GM12878 (cell line): ENCODE measurements at regions not wholly inside any gene's neighbourhood (a gene's known extent, or its start where the extent isn't known, plus 50 kb on each side); places are given as distances from the start of the nearest gene placed in this dataset.
A peak's percentile ranks its signal among the peaks of the same experiment; 100 is the strongest.

ENCODE experiments used
- ATAC-seq: fragments of 200-7000 bp; cut with Tn5 transposase; 3 replicates; pipeline ENCODE4 v1.9.1; 2020; ENCODE audit warnings: mild to moderate bottlenecking, moderate library complexity
- BruUV-seq: library from RNA; stranded (reverse); fragments of 400-500 nt; replicated peaks from 2 replicates; lab custom pipeline; 2021; lab: Mats Ljungman, UMichigan
- CTCF ChIA-PET: fragments of 300-600 bp; sonication (Branson Sonifier 250); formaldehyde crosslinking; extraction: SDS; loops from one replicate; lab custom pipeline; 2021; ENCODE audit warnings: inconsistent platforms; lab: Yijun Ruan, JAX
- POLR2A ChIA-PET: fragments of 350-600 bp; formaldehyde crosslinking; extraction: SDS; loops from one replicate; lab custom pipeline; 2021; ENCODE audit warnings: inconsistent platforms; lab: Charles Lee
- RAD21 ChIA-PET: fragments of 300-600 bp; sonication (Branson Sonifier 250); formaldehyde crosslinking; loops from one replicate; lab custom pipeline; 2023; ENCODE audit warnings: antibody characterized with exemption; ENCODE audit not compliant: unreplicated experiment; lab: Charles Lee
- SMC1A ChIA-PET: fragments of 300-600 bp; sonication (Branson Sonifier 250); formaldehyde crosslinking; loops from one replicate; lab custom pipeline; 2023; ENCODE audit not compliant: unreplicated experiment, uncharacterized antibody; lab: Charles Lee
- DNase-seq: peaks from one replicate; pipeline ENCODE4 v3.0.0-alpha.2; 2011; ENCODE audit warnings: low read depth, low spot score
- FAIRE-seq: peaks from 3 replicates; lab custom pipeline; 2011; peaks lifted over from hg19 to GRCh38; lab: Jason Lieb, UNC
- H2AFZ ChIP-seq: 2 replicates; pipeline ENCODE4 v1.6.0; 2011; ENCODE audit warnings: low read depth, low read length, control low read depth; ENCODE audit not compliant: control insufficient read depth
- H3K27ac ChIP-seq: 2 replicates; pipeline ENCODE4 v1.5.1; 2011; ENCODE audit warnings: control low read depth; ENCODE audit not compliant: control insufficient read depth, insufficient read depth
- H3K27me3 ChIP-seq, 2 experiments: replicated peaks in 1 of 2; 2 replicates each; pipeline versions ENCODE4 v1.6.0 to v1.6.1; 2011; ENCODE audit warnings: low read length in 1 of 2; ENCODE audit not compliant: control insufficient read depth in 2 of 2, insufficient read depth in 2 of 2
- H3K36me3 ChIP-seq, 2 experiments: 2 replicates each; pipeline ENCODE4 v1.5.1; 2011; ENCODE audit warnings: low read length in 1 of 2; ENCODE audit not compliant: control insufficient read depth in 2 of 2, insufficient read depth in 2 of 2
- H3K4me1 ChIP-seq: 2 replicates; pipeline ENCODE4 v1.6.1; 2011; ENCODE audit warnings: mild to moderate bottlenecking, low read length, moderate library complexity, mixed read lengths; ENCODE audit not compliant: control insufficient read depth, insufficient read depth
- H3K4me2 ChIP-seq: 2 replicates; pipeline ENCODE4 v1.6.0; 2011; ENCODE audit warnings: control low read depth; ENCODE audit not compliant: control insufficient read depth, insufficient read depth
- H3K4me3 ChIP-seq: fragments of 200-600 bp; sonication (generic); 2 replicates; pipeline ENCODE4 v1.5.1; 2016
- H3K79me2 ChIP-seq: 2 replicates; pipeline ENCODE4 v1.6.0; 2011; ENCODE audit warnings: low read length; ENCODE audit not compliant: control insufficient read depth, insufficient read depth
- H3K9ac ChIP-seq: 2 replicates; pipeline ENCODE4 v1.8.0; 2011; ENCODE audit warnings: low read length, control low read depth, mixed read lengths; ENCODE audit not compliant: control insufficient read depth, insufficient read depth
- H3K9me3 ChIP-seq: replicated peaks from 3 replicates; pipeline ENCODE4 v1.5.1; 2011; ENCODE audit warnings: mild to moderate bottlenecking, low read length; ENCODE audit not compliant: control insufficient read depth, insufficient read depth
- H4K20me1 ChIP-seq: 2 replicates; pipeline ENCODE4 v1.6.0; 2011; ENCODE audit not compliant: control insufficient read depth, insufficient read depth
- ATF3 ChIP-seq: IDR thresholded peaks from 2 replicates; pipeline ENCODE4 v1.6.1; 2011; ENCODE audit warnings: low read depth, mild to moderate bottlenecking, low read length, moderate library complexity, borderline replicate concordance; ENCODE audit errors: extremely low read depth
- CBX3 ChIP-seq: fragments of 200-600 bp; sonication (generic); IDR thresholded peaks from 2 replicates; pipeline ENCODE4 v1.6.1; 2016; ENCODE audit warnings: low read depth, borderline replicate concordance
- CUX1 ChIP-seq: IDR thresholded peaks from 2 replicates; pipeline ENCODE4 v1.6.1; 2012; ENCODE audit warnings: improper control_type of control experiment, low read depth, low read length; ENCODE audit not compliant: insufficient replicate concordance
- FOXK2 ChIP-seq: fragments of 450-650 bp; IDR thresholded peaks from 2 replicates; pipeline ENCODE4 v1.6.1; 2017; ENCODE audit warnings: mild to moderate bottlenecking, moderate library complexity
- IRF3 ChIP-seq: fragments of 450-650 bp; IDR thresholded peaks from 2 replicates; pipeline ENCODE4 v1.6.1; 2014; ENCODE audit warnings: mild to moderate bottlenecking
- MTA2 ChIP-seq: fragments of 450-650 bp; IDR thresholded peaks from 2 replicates; pipeline ENCODE4 v1.6.1; 2016; ENCODE audit warnings: low read depth, mild to moderate bottlenecking, moderate library complexity
- MTA3 ChIP-seq: IDR thresholded peaks from 2 replicates; pipeline ENCODE4 v1.6.1; 2012; ENCODE audit warnings: low read length, inconsistent platforms, borderline replicate concordance
- NFXL1 ChIP-seq: fragments of 450-650 bp; IDR thresholded peaks from 2 replicates; pipeline ENCODE4 v1.6.1; 2017; ENCODE audit warnings: antibody characterized with exemption, mild to moderate bottlenecking, borderline replicate concordance
- NR2C1 ChIP-seq: fragments of 450-650 bp; IDR thresholded peaks from 2 replicates; pipeline ENCODE4 v1.6.1; 2017; ENCODE audit warnings: antibody characterized with exemption, mild to moderate bottlenecking, moderate library complexity
- NR2F1 ChIP-seq: fragments of 450-650 bp; conservative IDR thresholded peaks from 2 replicates; pipeline ENCODE4 v1.6.1; 2017; ENCODE audit warnings: mild to moderate bottlenecking
- PAX8 ChIP-seq: fragments of 450-650 bp; IDR thresholded peaks from 2 replicates; pipeline ENCODE4 v1.6.1; 2017; ENCODE audit warnings: mild to moderate bottlenecking, moderate library complexity
- POLR2AphosphoS5 ChIP-seq: IDR thresholded peaks from 2 replicates; pipeline ENCODE4 v1.6.1; 2011; ENCODE audit warnings: mild to moderate bottlenecking, low read length, inconsistent platforms
- RFX5 ChIP-seq: IDR thresholded peaks from 2 replicates; pipeline ENCODE4 v1.6.1; 2011; ENCODE audit warnings: low read depth, low read length, improper control_type of control experiment
- RUNX3 ChIP-seq: IDR thresholded peaks from 2 replicates; pipeline ENCODE4 v1.6.1; 2012; ENCODE audit warnings: low read length, inconsistent platforms
- SIN3A ChIP-seq: IDR thresholded peaks from 2 replicates; pipeline ENCODE4 v1.6.1; 2012; ENCODE audit warnings: low read depth, low read length, improper control_type of control experiment
- SMC3 ChIP-seq: IDR thresholded peaks from 2 replicates; pipeline ENCODE4 v1.6.1; 2011; ENCODE audit warnings: low read length, improper control_type of control experiment, borderline replicate concordance
- ZSCAN29 ChIP-seq: fragments of 450-650 bp; IDR thresholded peaks from 2 replicates; pipeline ENCODE4 v1.6.1; 2017; ENCODE audit warnings: mild to moderate bottlenecking, moderate library complexity
- WGBS: methylation state at CpG from one replicate; pipeline ENCODE4 v1.1.6; 2016; ENCODE audit warnings: low lambda C conversion rate; ENCODE audit not compliant: insufficient replicate concordance, insufficient coverage; ENCODE audit errors: missing lambda C conversion rate; 5-methylcytosine and 5-hydroxymethylcytosine counted together
- in situ Hi-C: fragments of 300-500 bp; cut with MboI; formaldehyde crosslinking; loops from 9 replicates; pipeline ENCODE4 v1.14.3; 2018; ENCODE audit warnings: mixed read lengths
- intact Hi-C: fragments of 100-400 bp; cut with micrococcal nuclease; formaldehyde crosslinking; loops from one replicate; pipeline ENCODE4 v1.14.2; 2022; ENCODE audit not compliant: unreplicated experiment

DNA sequence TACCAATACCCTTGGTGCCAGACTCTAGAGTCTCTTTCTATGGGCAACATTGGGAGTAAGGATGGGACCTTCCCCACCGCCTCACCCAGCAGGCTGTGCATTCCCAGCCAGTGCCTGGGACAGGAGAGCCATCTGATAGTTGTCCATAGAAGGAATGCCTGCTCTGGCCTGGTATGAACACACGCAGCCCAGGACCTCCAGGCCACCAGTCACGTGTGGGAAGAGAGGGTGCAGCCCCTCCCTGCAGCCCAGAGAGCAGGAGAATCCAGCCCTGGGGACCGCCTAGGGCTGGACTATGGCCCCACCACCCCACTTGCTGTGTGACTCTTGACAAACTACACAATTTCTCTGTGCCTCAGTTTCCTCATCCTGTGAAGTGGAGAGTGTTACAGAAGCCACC, 52.5 kb upstream of the ID2 start:
- POLR2A ChIA-PET, result interaction anchor here (1.3 kb wide), 1 partner anchor 51 kb away, joined by 4 read pairs; no protein-coding TSS in a partner anchor
- FAIRE-seq, result no peak
- TF ChIP-seq POLR2AphosphoS5 (no peak), FOXK2 (no peak), SMC3 (no peak), ZSCAN29 (no peak), RFX5 (no peak), MTA3 (no peak), PAX8 (no peak), CUX1 (no peak), ATF3 (no peak), IRF3 (no peak), NR2C1 (no peak), NR2F1 (no peak), CBX3 (no peak), RUNX3 (no peak), NFXL1 (no peak), MTA2 (no peak), SIN3A (no peak)
- TF ChIP-seq, all 136 proteins: peak for 0
- CTCF ChIA-PET, result interaction anchor here (0.6 to 1.4 kb wide), 5 partner anchors 44 to 111 kb away, joined by 3 to 5 read pairs (median 3); partner anchors contain the start of gene ID2
- Histone ChIP-seq H3K27me3 (no peaks in the 10 kb centered on the region), H3K4me1 (peaks cover 9% of the 10 kb centered on the region; the same call in 1 of the 2 replicates), H3K4me3 (no peak overlapping the region), H3K79me2 (no peaks in the 10 kb centered on the region), H4K20me1 (no peaks in the 10 kb centered on the region), H3K27ac (no peak overlapping the region), H3K36me3 (no peaks in the 10 kb centered on the region), H2AFZ (no peak overlapping the region), H3K9me3 (no peaks in the 10 kb centered on the region), H3K9ac (no peak overlapping the region), H3K4me2 (peak overlapping the region; percentile 47; the same call in 1 of the 2 replicates)
- no TSS peak for BruUV-seq
- SMC1A ChIA-PET, result interaction anchor here (0.7 to 2.0 kb wide), 3 partner anchors 24 to 54 kb away, joined by 3 to 12 read pairs (median 4); partner anchors contain the start of gene ID2
- in situ Hi-C loops, result no loop called here
- WGBS, result 48% methylated on average over 4 of the region's 4 CpGs
- ATAC-seq (no peak), DNase-seq (no peak)
- RAD21 ChIA-PET, result interaction anchor here (0.7 to 1.4 kb wide), 3 partner anchors 51 to 53 kb away, joined by 3 to 6 read pairs (median 3); partner anchors contain the start of gene ID2
- intact Hi-C loops, result loop anchor here (5.0 kb wide), 1 partner anchor 82 kb away; no protein-coding TSS in a partner anchor
